Skeletal muscle satellite cell (primary cell): ENCODE measurements at regions not wholly inside any gene's neighbourhood (a gene's known extent, or its start where the extent isn't known, plus 50 kb on each side); places are given as distances from the start of the nearest gene placed in this dataset.

Experiments
- H3K27me3 ChIP-seq: 2 replicates; pipeline ENCODE4 v1.7.0; 2013; ENCODE audit warnings: low read length; ENCODE audit not compliant: control insufficient read depth, insufficient read depth
- H3K36me3 ChIP-seq: 2 replicates; pipeline ENCODE4 v1.7.0; 2013; ENCODE audit warnings: mild to moderate bottlenecking, control low read depth, low read length; ENCODE audit not compliant: insufficient read depth
- H3K4me1 ChIP-seq: 2 replicates; pipeline ENCODE4 v1.7.0; 2013; ENCODE audit warnings: low read length; ENCODE audit not compliant: control insufficient read depth, insufficient read depth
- H3K4me2 ChIP-seq: 2 replicates; pipeline ENCODE4 v1.7.0; 2013; ENCODE audit warnings: mild to moderate bottlenecking, low read length
- H3K4me3 ChIP-seq: 2 replicates; pipeline ENCODE4 v1.7.0; 2013; ENCODE audit warnings: low read length
- H3K9ac ChIP-seq: 2 replicates; pipeline ENCODE4 v1.7.0; 2013; ENCODE audit warnings: mild to moderate bottlenecking, low read depth, low read length, moderate library complexity
- H3K9me3 ChIP-seq: replicated peaks from 2 replicates; pipeline ENCODE4 v1.7.0; 2013; ENCODE audit warnings: mild to moderate bottlenecking, control low read depth, low read length

DNA sequence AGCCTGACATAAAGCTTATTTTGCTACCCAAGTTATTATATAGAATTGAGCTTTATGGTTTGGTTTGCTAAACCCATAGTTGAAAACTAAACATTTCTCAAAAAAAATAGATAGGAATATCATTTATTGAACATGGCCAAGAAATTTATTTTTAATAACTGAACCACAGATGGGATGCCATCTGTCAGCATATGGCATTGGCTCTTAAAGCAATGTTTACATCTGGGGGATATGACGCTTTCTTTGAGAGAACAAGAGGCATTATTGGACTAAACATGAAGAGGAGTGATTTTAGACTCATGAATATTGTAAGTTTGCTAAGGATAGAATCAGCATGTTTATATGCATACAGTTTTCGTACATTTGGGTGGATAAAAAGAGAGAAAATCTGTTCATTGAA is 132.6 kb upstream of the SLIT2 start:
- H3K4me2 ChIP-seq, result no peak overlapping the region
- no peak overlapping the region for H3K4me3 ChIP-seq
- H3K9me3 ChIP-seq, result no peaks in the 10 kb centered on the region
- no peak overlapping the region for H3K9ac ChIP-seq
- no peaks in the 10 kb centered on the region for H3K36me3 ChIP-seq
- no peaks in the 10 kb centered on the region for H3K4me1 ChIP-seq
- no peaks in the 10 kb centered on the region for H3K27me3 ChIP-seq

DNA sequence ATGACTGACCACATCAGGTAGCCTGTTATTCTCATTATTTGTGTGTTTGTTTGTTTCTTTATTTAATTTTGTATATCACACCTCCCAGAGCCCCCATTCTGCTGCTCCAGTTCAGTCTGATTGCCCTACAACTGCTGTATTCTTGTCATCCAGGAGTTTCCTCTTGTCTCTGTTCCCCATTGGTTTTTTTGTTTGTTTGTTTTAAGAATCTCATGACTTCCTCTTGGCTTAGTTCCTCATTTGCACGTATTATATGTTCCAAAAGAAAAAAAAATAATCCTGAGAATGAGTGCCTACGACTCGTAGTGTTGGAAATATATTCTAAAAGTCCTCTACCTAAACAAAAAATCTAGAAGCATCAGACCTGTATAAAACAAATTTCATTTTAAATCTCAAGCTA is 142.3 kb upstream of the SLIT2 start:
- no peak overlapping the region for H3K9ac ChIP-seq
- H3K9me3 ChIP-seq, result no peaks in the 10 kb centered on the region
- H3K4me2 ChIP-seq, result no peak overlapping the region
- H3K4me1 ChIP-seq, result peaks cover 5% of the 10 kb centered on the region
- no peaks in the 10 kb centered on the region for H3K36me3 ChIP-seq
- H3K27me3 ChIP-seq, result no peaks in the 10 kb centered on the region
- no peak overlapping the region for H3K4me3 ChIP-seq

- H3K4me2 ChIP-seq, result no peak overlapping the region
- peaks cover 5% of the 10 kb centered on the region for H3K4me1 ChIP-seq
- no peaks in the 10 kb centered on the region for H3K9me3 ChIP-seq
- H3K9ac ChIP-seq, result no peak overlapping the region
- no peak overlapping the region for H3K4me3 ChIP-seq
- no peaks in the 10 kb centered on the region for H3K36me3 ChIP-seq
- H3K27me3 ChIP-seq, result no peaks in the 10 kb centered on the region
These were observed 144.8 kb upstream of the SLIT2 start for GRCh38 chr4:20106921-20107320.

- Histone ChIP-seq H3K4me1 (no peaks in the 10 kb centered on the region), H3K4me2 (no peak overlapping the region), H3K9me3 (no peaks in the 10 kb centered on the region), H3K36me3 (no peaks in the 10 kb centered on the region), H3K27me3 (no peaks in the 10 kb centered on the region), H3K4me3 (no peak overlapping the region), H3K9ac (no peak overlapping the region)
These were observed 149.9 kb upstream of the SLIT2 start for GRCh38 chr4:20101831-20102230.

DNA sequence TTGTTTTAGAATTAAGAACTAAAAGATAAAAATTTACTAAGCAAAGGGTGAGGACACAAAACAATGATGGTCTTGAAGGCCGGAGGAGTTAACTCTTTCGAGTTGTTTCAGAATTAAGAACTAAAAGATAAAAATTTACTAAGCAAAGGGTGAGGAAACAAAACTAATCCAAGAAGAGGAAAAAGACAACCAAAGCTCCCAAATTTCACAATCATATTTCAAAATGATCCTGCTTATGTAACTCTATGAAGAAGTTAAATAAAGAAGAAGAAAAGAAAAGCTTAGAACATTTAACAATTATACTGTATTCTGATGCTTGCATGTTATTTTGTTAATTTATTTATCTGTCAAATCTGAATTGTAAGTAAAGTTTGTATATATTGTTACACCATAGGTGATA is 154.8 kb upstream of the SLIT2 start:
- no peaks in the 10 kb centered on the region for H3K9me3 ChIP-seq
- H3K4me1 ChIP-seq, result peaks cover 5% of the 10 kb centered on the region
- H3K36me3 ChIP-seq, result no peaks in the 10 kb centered on the region
- no peak overlapping the region for H3K4me2 ChIP-seq
- no peak overlapping the region for H3K4me3 ChIP-seq
- no peak overlapping the region for H3K9ac ChIP-seq
- no peaks in the 10 kb centered on the region for H3K27me3 ChIP-seq

GRCh38 chr4:20095805-20096541 is 155.7 kb upstream of the SLIT2 start:
- H3K9me3 ChIP-seq, result no peaks in the 10 kb centered on the region
- no peak overlapping the region for H3K9ac ChIP-seq
- peaks cover 5% of the 10 kb centered on the region for H3K4me1 ChIP-seq
- H3K4me2 ChIP-seq, result no peak overlapping the region
- H3K4me3 ChIP-seq, result no peak overlapping the region
- no peaks in the 10 kb centered on the region for H3K36me3 ChIP-seq
- H3K27me3 ChIP-seq, result no peaks in the 10 kb centered on the region

DNA sequence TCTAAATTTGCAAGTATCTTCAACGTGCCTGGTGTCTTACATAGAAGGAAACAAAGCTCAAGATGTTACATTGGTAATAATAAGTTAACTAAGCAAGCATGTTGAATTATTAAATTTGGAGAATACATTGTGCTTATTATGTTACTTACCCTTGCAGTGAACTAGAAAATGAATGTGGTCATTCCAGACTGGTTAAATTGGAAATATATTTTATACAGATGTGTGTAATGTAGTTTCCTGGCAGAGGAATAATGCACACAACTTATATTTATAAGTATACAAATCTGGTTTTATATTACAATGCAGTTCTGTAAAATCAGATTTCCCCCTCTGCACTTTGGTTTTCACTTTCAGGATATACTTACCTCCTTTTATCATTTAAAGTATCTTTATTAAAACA is 159.9 kb upstream of the SLIT2 start:
- H3K9me3 ChIP-seq, result no peaks in the 10 kb centered on the region
- H3K36me3 ChIP-seq, result no peaks in the 10 kb centered on the region
- no peaks in the 10 kb centered on the region for H3K27me3 ChIP-seq
- no peak overlapping the region for H3K9ac ChIP-seq
- peaks cover 5% of the 10 kb centered on the region for H3K4me1 ChIP-seq
- no peak overlapping the region for H3K4me2 ChIP-seq
- H3K4me3 ChIP-seq, result no peak overlapping the region

- no peak overlapping the region for H3K4me2 ChIP-seq
- H3K4me1 ChIP-seq, result no peaks in the 10 kb centered on the region
- no peak overlapping the region for H3K4me3 ChIP-seq
- H3K36me3 ChIP-seq, result no peaks in the 10 kb centered on the region
- no peak overlapping the region for H3K9ac ChIP-seq
- no peaks in the 10 kb centered on the region for H3K27me3 ChIP-seq
- no peaks in the 10 kb centered on the region for H3K9me3 ChIP-seq
These were observed 164.2 kb upstream of the SLIT2 start for GRCh38 chr4:20087522-20087911.

DNA sequence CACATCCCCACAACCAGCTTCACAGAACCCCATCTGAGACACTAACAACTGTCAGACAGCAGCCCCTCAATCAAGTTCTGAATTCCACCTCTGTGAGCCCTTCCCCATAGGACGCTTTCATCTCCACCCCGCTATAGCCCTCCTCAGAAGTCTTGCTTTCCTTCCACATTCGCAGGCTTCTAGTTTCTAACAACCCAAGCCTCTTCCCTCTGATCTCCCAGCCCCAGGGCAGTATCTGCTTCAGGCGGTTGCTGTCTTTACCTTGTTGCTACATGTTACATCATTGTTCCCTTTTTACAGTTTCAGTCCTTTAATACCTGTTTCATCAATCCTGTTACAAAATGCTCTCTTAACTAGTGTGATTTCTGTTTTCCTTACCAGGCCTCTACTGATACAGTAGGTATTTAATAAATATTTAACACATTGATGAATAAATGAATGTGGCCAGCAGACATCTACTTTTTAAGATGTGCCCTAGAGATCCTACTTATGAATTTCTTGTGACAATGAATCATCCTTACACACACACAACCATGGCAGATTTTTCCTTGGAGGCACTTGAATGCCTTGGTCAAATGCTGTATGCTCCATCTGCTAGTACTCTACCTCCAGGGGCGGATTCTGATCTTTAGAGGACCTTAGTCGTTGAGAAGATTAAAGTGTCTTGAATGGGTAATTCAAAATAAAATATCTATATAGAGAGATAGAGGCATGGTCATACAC is 164.7 kb upstream of the SLIT2 start:
- H3K4me1 ChIP-seq, result no peaks in the 10 kb centered on the region
- H3K36me3 ChIP-seq, result no peaks in the 10 kb centered on the region
- no peak overlapping the region for H3K4me2 ChIP-seq
- H3K4me3 ChIP-seq, result no peak overlapping the region
- no peak overlapping the region for H3K9ac ChIP-seq
- H3K27me3 ChIP-seq, result no peaks in the 10 kb centered on the region
- H3K9me3 ChIP-seq, result no peaks in the 10 kb centered on the region

DNA sequence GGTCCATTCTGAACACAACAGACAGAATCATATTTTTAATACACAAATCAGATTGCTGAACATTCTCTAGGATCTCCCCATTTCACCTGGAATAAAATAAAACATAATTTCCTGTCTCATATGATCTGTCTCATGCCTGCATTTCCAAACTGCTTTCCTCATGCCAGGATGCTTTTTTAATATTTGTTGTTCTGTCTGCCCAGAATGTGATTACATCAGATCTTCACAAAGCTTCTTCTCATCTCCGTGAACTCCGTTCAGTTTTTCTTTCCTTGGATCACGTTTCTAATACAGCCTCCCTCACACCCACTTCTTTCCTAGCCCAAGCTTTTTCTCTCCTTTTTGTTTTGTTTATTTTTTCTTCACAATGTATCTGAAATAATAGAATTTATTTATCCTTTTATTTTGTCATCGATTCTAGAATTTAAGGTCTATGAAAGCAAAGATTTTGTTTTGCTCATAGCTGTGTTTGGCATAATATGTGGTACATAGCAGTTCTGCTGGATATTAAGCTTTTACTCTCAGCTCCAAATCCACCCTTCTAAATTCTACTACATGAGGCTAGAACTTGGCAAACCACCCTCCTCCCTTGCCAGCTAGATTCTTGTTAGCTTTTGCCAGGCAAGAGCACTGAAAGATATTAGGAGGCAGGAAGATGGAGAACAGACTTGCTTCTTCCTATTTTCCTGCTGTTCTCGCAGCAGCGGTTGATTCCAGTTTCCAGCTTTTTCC is 165.5 kb upstream of the SLIT2 start:
- H3K9ac ChIP-seq, result no peak overlapping the region
- no peak overlapping the region for H3K4me3 ChIP-seq
- H3K4me1 ChIP-seq, result no peaks in the 10 kb centered on the region
- no peaks in the 10 kb centered on the region for H3K36me3 ChIP-seq
- peak overlapping the region; percentile 18 for H3K4me2 ChIP-seq
- no peaks in the 10 kb centered on the region for H3K27me3 ChIP-seq
- H3K9me3 ChIP-seq, result no peaks in the 10 kb centered on the region

DNA sequence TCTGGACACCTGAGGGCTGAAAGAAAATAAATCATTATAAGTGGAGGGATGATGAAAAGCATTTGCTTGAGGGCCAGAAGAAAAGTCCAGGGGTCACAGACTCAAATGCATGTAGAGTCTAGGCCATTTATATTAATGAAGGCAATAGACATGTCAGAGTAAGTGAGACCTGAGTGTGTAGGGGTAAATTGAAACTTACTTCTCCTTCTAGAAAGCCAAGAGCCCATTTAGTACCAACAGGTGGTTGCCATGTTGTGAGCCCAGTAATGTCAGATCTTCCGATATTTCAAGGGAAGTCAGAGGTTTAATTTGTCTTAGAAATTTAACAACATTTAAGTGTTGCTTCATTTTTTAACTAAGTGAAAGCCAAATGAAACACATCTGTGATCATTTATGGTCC is 166.1 kb upstream of the SLIT2 start:
- Histone ChIP-seq H3K27me3 (no peaks in the 10 kb centered on the region), H3K4me1 (no peaks in the 10 kb centered on the region), H3K9me3 (no peaks in the 10 kb centered on the region), H3K4me3 (no peak overlapping the region), H3K4me2 (no peak overlapping the region), H3K36me3 (no peaks in the 10 kb centered on the region), H3K9ac (no peak overlapping the region)
